A673 (cell line): ENCODE measurements at regions not wholly inside any gene's neighbourhood (a gene's known extent, or its start where the extent isn't known, plus 50 kb on each side); places are given as distances from the start of the nearest gene placed in this dataset.

Experiments
- CTCF ChIP-seq: fragments of 300-800, 200-600 bp; sonication (generic); conservative IDR thresholded peaks from 2 replicates; pipeline ENCODE4 v1.5.1; 2017; ENCODE audit warnings: low read depth, mild to moderate bottlenecking, antibody characterized with exemption, low read length, moderate library complexity, mixed read lengths
- EZH2 ChIP-seq: fragments of 200-600 bp; sonication (generic); IDR thresholded peaks from 2 replicates; pipeline ENCODE4 v1.6.1; 2017; ENCODE audit warnings: borderline replicate concordance, low read depth, mild to moderate bottlenecking, mixed read lengths, antibody characterized with exemption, low read length; ENCODE audit not compliant: poor library complexity, severe bottlenecking

- TF ChIP-seq CTCF (no peak), EZH2 (no peak)
Observed at GRCh38 chr13:38415233-38415632, 65.6 kb downstream of the UFM1 start.
